ENCODE measurements at regions not wholly inside any gene's neighbourhood (a gene's known extent, or its start where the extent isn't known, plus 50 kb on each side); places are given as distances from the start of the nearest gene placed in this dataset.

GRCh38 chr2:146119586-146119985, 1599.7 kb upstream of the ZEB2 start:
- intact Hi-C loops (cut with DNase I) = no loop called here
- no peak for ATAC-seq
- 84% methylated on average over 3 of the region's 3 CpGs for WGBS

GRCh38 chr2:146108993-146109392, 1589.1 kb upstream of the ZEB2 start:
- Histone ChIP-seq H3K4me1 (ENCODE audit: control insufficient read depth, insufficient read depth, low read length) (no peaks in the 10 kb centered on the region), H3K4me3 (ENCODE audit: low read length) (no peak overlapping the region), H3K27ac (ENCODE audit: low read length) (no peak overlapping the region), H3K27me3 (ENCODE audit: control insufficient read depth, insufficient read depth) (no peaks in the 10 kb centered on the region), H3K9me3 (ENCODE audit: control insufficient read depth, low read length) (no peaks in the 10 kb centered on the region)
- WGBS = 96% methylated on average over 3 of the region's 3 CpGs
- no peak for DNase-seq
- no peak for ATAC-seq
- intact Hi-C loops (cut with DNase I) = no loop called here

More at GRCh38 chr2:146119586-146119985, 1599.7 kb upstream of the ZEB2 start:
- no peak overlapping the region for H3K4me3 ChIP-seq (ENCODE audit: low read length)
- H3K4me1 ChIP-seq (ENCODE audit: control insufficient read depth, insufficient read depth, low read length) = no peaks in the 10 kb centered on the region
- no peak for DNase-seq
- no peaks in the 10 kb centered on the region for H3K27me3 ChIP-seq (ENCODE audit: control insufficient read depth, insufficient read depth)
- no peak overlapping the region for H3K27ac ChIP-seq (ENCODE audit: low read length)
- H3K9me3 ChIP-seq (ENCODE audit: control insufficient read depth, low read length) = no peaks in the 10 kb centered on the region

GRCh38 chr2:146094185-146094584, 1574.3 kb upstream of the ZEB2 start:
- intact Hi-C loops (cut with DNase I) = no loop called here
- WGBS = 79% methylated on average over 3 of the region's 3 CpGs
- no peak overlapping the region for H3K27ac ChIP-seq (ENCODE audit: low read length)
- DNase-seq = no peak
- no peaks in the 10 kb centered on the region for H3K4me1 ChIP-seq (ENCODE audit: control insufficient read depth, insufficient read depth, low read length)
- H3K9me3 ChIP-seq (ENCODE audit: control insufficient read depth, low read length) = peaks cover 8% of the 10 kb centered on the region
- no peak for ATAC-seq
- H3K4me3 ChIP-seq (ENCODE audit: low read length) = no peak overlapping the region
- no peaks in the 10 kb centered on the region for H3K27me3 ChIP-seq (ENCODE audit: control insufficient read depth, insufficient read depth)

- intact Hi-C loops (cut with DNase I) = no loop called here
- ATAC-seq = no peak
- no peak overlapping the region for H3K4me3 ChIP-seq (ENCODE audit: low read length)
- no peaks in the 10 kb centered on the region for H3K27me3 ChIP-seq (ENCODE audit: control insufficient read depth, insufficient read depth)
- H3K9me3 ChIP-seq (ENCODE audit: control insufficient read depth, low read length) = no peaks in the 10 kb centered on the region
- no peak overlapping the region for H3K27ac ChIP-seq (ENCODE audit: low read length)
- WGBS = 84% methylated on average over 1 of the region's 1 CpG
- H3K4me1 ChIP-seq (ENCODE audit: control insufficient read depth, insufficient read depth, low read length) = no peaks in the 10 kb centered on the region
- no peak for DNase-seq
Observed at GRCh38 chr2:146081459-146081858, 1561.5 kb upstream of the ZEB2 start.

GRCh38 chr2:146080925-146081324, 1561.0 kb upstream of the ZEB2 start:
- Histone ChIP-seq H3K4me1 (ENCODE audit: control insufficient read depth, insufficient read depth, low read length) (no peaks in the 10 kb centered on the region), H3K27ac (ENCODE audit: low read length) (no peak overlapping the region), H3K27me3 (ENCODE audit: control insufficient read depth, insufficient read depth) (no peaks in the 10 kb centered on the region), H3K4me3 (ENCODE audit: low read length) (no peak overlapping the region), H3K9me3 (ENCODE audit: control insufficient read depth, low read length) (no peaks in the 10 kb centered on the region)
- intact Hi-C loops (cut with DNase I) = no loop called here
- WGBS = 84% methylated on average over 2 of the region's 2 CpGs
- no peak for DNase-seq
- ATAC-seq = no peak

GRCh38 chr2:146079216-146079615, 1559.3 kb upstream of the ZEB2 start:
- H3K27ac ChIP-seq (ENCODE audit: low read length) = no peak overlapping the region
- intact Hi-C loops (cut with DNase I) = no loop called here
- 59% methylated on average over 1 of the region's 1 CpG for WGBS
- H3K9me3 ChIP-seq (ENCODE audit: control insufficient read depth, low read length) = no peaks in the 10 kb centered on the region
- no peaks in the 10 kb centered on the region for H3K27me3 ChIP-seq (ENCODE audit: control insufficient read depth, insufficient read depth)
- no peak for DNase-seq
- no peaks in the 10 kb centered on the region for H3K4me1 ChIP-seq (ENCODE audit: control insufficient read depth, insufficient read depth, low read length)
- H3K4me3 ChIP-seq (ENCODE audit: low read length) = no peak overlapping the region
- ATAC-seq = no peak

- no peak for DNase-seq
- 83% methylated on average over 1 of the region's 1 CpG for WGBS
- Histone ChIP-seq H3K27ac (ENCODE audit: low read length) (no peak overlapping the region), H3K4me1 (ENCODE audit: control insufficient read depth, insufficient read depth, low read length) (no peaks in the 10 kb centered on the region), H3K4me3 (ENCODE audit: low read length) (no peak overlapping the region), H3K27me3 (ENCODE audit: control insufficient read depth, insufficient read depth) (no peaks in the 10 kb centered on the region), H3K9me3 (ENCODE audit: control insufficient read depth, low read length) (no peaks in the 10 kb centered on the region)
- intact Hi-C loops (cut with DNase I) = no loop called here
- ATAC-seq = no peak
Observed at GRCh38 chr2:146077156-146077555, 1557.2 kb upstream of the ZEB2 start.

GRCh38 chr2:146068051-146068450, 1548.1 kb upstream of the ZEB2 start:
- intact Hi-C loops (cut with DNase I) = no loop called here
- no peaks in the 10 kb centered on the region for H3K27me3 ChIP-seq (ENCODE audit: control insufficient read depth, insufficient read depth)

GRCh38 chr2:146048141-146048540, 1528.2 kb upstream of the ZEB2 start:
- Histone ChIP-seq H3K4me1 (ENCODE audit: control insufficient read depth, insufficient read depth, low read length) (no peaks in the 10 kb centered on the region), H3K27me3 (ENCODE audit: control insufficient read depth, insufficient read depth) (no peaks in the 10 kb centered on the region), H3K9me3 (ENCODE audit: control insufficient read depth, low read length) (no peaks in the 10 kb centered on the region), H3K4me3 (ENCODE audit: low read length) (no peak overlapping the region), H3K27ac (ENCODE audit: low read length) (no peak overlapping the region)
- no peak for ATAC-seq
- intact Hi-C loops (cut with DNase I) = no loop called here
- no peak for DNase-seq
- 91% methylated on average over 1 of the region's 1 CpG for WGBS

More at GRCh38 chr2:146068051-146068450, 1548.1 kb upstream of the ZEB2 start:
- H3K9me3 ChIP-seq (ENCODE audit: control insufficient read depth, low read length) = no peaks in the 10 kb centered on the region
- H3K4me3 ChIP-seq (ENCODE audit: low read length) = no peak overlapping the region
- DNase-seq (no peak), ATAC-seq (no peak)
- H3K4me1 ChIP-seq (ENCODE audit: control insufficient read depth, insufficient read depth, low read length) = no peaks in the 10 kb centered on the region
- no peak overlapping the region for H3K27ac ChIP-seq (ENCODE audit: low read length)

- Histone ChIP-seq H3K4me1 (ENCODE audit: control insufficient read depth, insufficient read depth, low read length) (no peaks in the 10 kb centered on the region), H3K4me3 (ENCODE audit: low read length) (no peak overlapping the region), H3K9me3 (ENCODE audit: control insufficient read depth, low read length) (no peaks in the 10 kb centered on the region), H3K27ac (ENCODE audit: low read length) (no peak overlapping the region), H3K27me3 (ENCODE audit: control insufficient read depth, insufficient read depth) (no peaks in the 10 kb centered on the region)
- WGBS = 47% methylated on average over 8 of the region's 8 CpGs
- intact Hi-C loops (cut with DNase I) = no loop called here
- DNase-seq (no peak), ATAC-seq (no peak)
Observed at GRCh38 chr2:146041274-146041910, 1521.5 kb upstream of the ZEB2 start.

- ATAC-seq (no peak), DNase-seq (no peak)
- Histone ChIP-seq H3K9me3 (ENCODE audit: control insufficient read depth, low read length) (no peaks in the 10 kb centered on the region), H3K27ac (ENCODE audit: low read length) (no peak overlapping the region), H3K27me3 (ENCODE audit: control insufficient read depth, insufficient read depth) (no peaks in the 10 kb centered on the region), H3K4me3 (ENCODE audit: low read length) (no peak overlapping the region), H3K4me1 (ENCODE audit: control insufficient read depth, insufficient read depth, low read length) (no peaks in the 10 kb centered on the region)
- 74% methylated on average over 3 of the region's 3 CpGs for WGBS
- intact Hi-C loops (cut with DNase I) = no loop called here
Observed at GRCh38 chr2:146040051-146040450, 1520.1 kb upstream of the ZEB2 start.

GRCh38 chr2:146038014-146038413, 1518.1 kb upstream of the ZEB2 start:
- H3K4me1 ChIP-seq (ENCODE audit: control insufficient read depth, insufficient read depth, low read length) = no peaks in the 10 kb centered on the region
- ATAC-seq (no peak), DNase-seq (no peak)
- H3K27me3 ChIP-seq (ENCODE audit: control insufficient read depth, insufficient read depth) = no peaks in the 10 kb centered on the region
- WGBS = 88% methylated on average over 1 of the region's 1 CpG
- intact Hi-C loops (cut with DNase I) = no loop called here
- H3K27ac ChIP-seq (ENCODE audit: low read length) = no peak overlapping the region
- H3K9me3 ChIP-seq (ENCODE audit: control insufficient read depth, low read length) = no peaks in the 10 kb centered on the region
- H3K4me3 ChIP-seq (ENCODE audit: low read length) = no peak overlapping the region
